Esophagus muscularis mucosa (tissue), 4 donors: ENCODE measurements at regions not wholly inside any gene's neighbourhood (a gene's known extent, or its start where the extent isn't known, plus 50 kb on each side); places are given as distances from the start of the nearest gene placed in this dataset.

Source experiments
- DNase-seq: peaks from one replicate; pipeline ENCODE4 v3.0.0-alpha.2; 2017; ENCODE audit errors: extremely low spot score
- H3K27ac ChIP-seq, 4 donors: fragments of 200-600 bp; sonication (generic); replicated peaks in 1 of 4; 1 replicate in 3 of 4; 2 replicates in 1 of 4; pipeline ENCODE4 v1.5.1; 2016 to 2019; ENCODE audit warnings: mild to moderate bottlenecking in 1 of 4
- H3K27me3 ChIP-seq, 4 donors: fragments of 200-600 bp; sonication (generic); one replicate each; pipeline versions ENCODE4 v1.5.1 to v1.6.0; 2016 to 2019
- H3K36me3 ChIP-seq, 4 donors: fragments of 200-600 bp; sonication (generic); one replicate each; pipeline ENCODE4 v1.5.1; 2016 to 2019
- H3K4me1 ChIP-seq, 4 donors: fragments of 200-600 bp; sonication (generic); one replicate each; pipeline ENCODE4 v1.5.1; 2016 to 2019
- H3K4me3 ChIP-seq, 4 donors: fragments of 200-600 bp; sonication (generic); 1 replicate in 2 of 4; 2 replicates in 2 of 4; pipeline ENCODE4 v1.5.1; 2016 to 2019; ENCODE audit warnings: mild to moderate bottlenecking in 4 of 4, moderate library complexity in 1 of 4
- H3K9me3 ChIP-seq, 4 donors: fragments of 200-600 bp; sonication (generic); 1 replicate in 3 of 4; 2 replicates in 1 of 4; pipeline ENCODE4 v1.5.1; 2016 to 2019
- EP300 ChIP-seq: sonication (generic); formaldehyde crosslinking; IDR thresholded peaks from one replicate; pipeline ENCODE4 v1.6.1; 2017; ENCODE audit warnings: antibody characterized with exemption
- POLR2A ChIP-seq: fragments of 450-650 bp; IDR thresholded peaks from one replicate; pipeline ENCODE4 v1.6.1; 2017; ENCODE audit warnings: antibody characterized with exemption, moderate library complexity, mild to moderate bottlenecking, low read depth
- POLR2AphosphoS5 ChIP-seq, 2 donors: sonication (generic); formaldehyde crosslinking; IDR thresholded peaks; one replicate each; pipeline ENCODE4 v1.6.1; 2017; ENCODE audit warnings: antibody characterized with exemption in 2 of 2
- WGBS: methylation state at CpG from one replicate; pipeline ENCODE4 v1.1.5; 2018; 5-methylcytosine and 5-hydroxymethylcytosine counted together
- intact Hi-C: fragments of 100-400 bp; cut with DNase I; formaldehyde crosslinking; loops from one replicate; pipeline ENCODE4 v1.15.1; 2023
- TF ChIP-seq, protein P1 (sequence below), 3 experiments: fragments of 200-600 bp in 2 of 3; fragments of 450-650 bp in 1 of 3; sonication (generic) in 2 of 3; IDR thresholded peaks; one replicate each; pipeline ENCODE4 v1.5.1; 2017 to 2019; ENCODE audit warnings: antibody characterized with exemption in 3 of 3, mild to moderate bottlenecking in 2 of 3, moderate library complexity in 1 of 3

DNA sequence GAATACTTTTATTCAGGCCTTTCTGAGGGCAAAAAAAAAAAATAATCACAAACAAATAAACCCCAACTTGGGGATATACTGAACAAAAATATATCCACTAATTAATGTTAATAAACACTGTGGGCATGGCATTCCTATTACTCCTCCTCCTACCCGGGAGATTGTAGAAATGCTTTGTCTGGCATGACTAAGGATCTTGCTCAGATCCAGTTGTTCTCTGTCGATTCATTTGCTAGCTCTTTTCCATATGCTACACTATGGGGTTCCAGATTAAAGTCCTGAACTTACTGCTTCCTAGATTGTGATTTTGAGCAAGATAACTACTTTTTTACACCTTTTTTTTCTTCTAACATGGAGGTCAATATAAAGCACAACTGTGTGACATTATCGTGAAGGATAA, 102.2 kb upstream of the PRR16 start:
- 88% methylated on average over 3 of the region's 3 CpGs for WGBS
- H3K9me3 ChIP-seq = no peaks in the 10 kb centered on the region
- no peaks in the 10 kb centered on the region for H3K27me3 ChIP-seq
- H3K27ac ChIP-seq = no peak overlapping the region
- DNase-seq = no peak
- intact Hi-C loops = no loop called here
- H3K4me1 ChIP-seq = no peaks in the 10 kb centered on the region
- H3K4me3 ChIP-seq = no peak overlapping the region
- TF ChIP-seq POLR2AphosphoS5 (IDR thresholded peaks at IDR 0.05) (no peak), POLR2A (no peak), EP300 (no peak)
- TF ChIP-seq, protein P1, sequence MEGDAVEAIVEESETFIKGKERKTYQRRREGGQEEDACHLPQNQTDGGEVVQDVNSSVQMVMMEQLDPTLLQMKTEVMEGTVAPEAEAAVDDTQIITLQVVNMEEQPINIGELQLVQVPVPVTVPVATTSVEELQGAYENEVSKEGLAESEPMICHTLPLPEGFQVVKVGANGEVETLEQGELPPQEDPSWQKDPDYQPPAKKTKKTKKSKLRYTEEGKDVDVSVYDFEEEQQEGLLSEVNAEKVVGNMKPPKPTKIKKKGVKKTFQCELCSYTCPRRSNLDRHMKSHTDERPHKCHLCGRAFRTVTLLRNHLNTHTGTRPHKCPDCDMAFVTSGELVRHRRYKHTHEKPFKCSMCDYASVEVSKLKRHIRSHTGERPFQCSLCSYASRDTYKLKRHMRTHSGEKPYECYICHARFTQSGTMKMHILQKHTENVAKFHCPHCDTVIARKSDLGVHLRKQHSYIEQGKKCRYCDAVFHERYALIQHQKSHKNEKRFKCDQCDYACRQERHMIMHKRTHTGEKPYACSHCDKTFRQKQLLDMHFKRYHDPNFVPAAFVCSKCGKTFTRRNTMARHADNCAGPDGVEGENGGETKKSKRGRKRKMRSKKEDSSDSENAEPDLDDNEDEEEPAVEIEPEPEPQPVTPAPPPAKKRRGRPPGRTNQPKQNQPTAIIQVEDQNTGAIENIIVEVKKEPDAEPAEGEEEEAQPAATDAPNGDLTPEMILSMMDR (IDR thresholded peaks at IDR 0.05) = no peak
- H3K36me3 ChIP-seq = no peaks in the 10 kb centered on the region

DNA sequence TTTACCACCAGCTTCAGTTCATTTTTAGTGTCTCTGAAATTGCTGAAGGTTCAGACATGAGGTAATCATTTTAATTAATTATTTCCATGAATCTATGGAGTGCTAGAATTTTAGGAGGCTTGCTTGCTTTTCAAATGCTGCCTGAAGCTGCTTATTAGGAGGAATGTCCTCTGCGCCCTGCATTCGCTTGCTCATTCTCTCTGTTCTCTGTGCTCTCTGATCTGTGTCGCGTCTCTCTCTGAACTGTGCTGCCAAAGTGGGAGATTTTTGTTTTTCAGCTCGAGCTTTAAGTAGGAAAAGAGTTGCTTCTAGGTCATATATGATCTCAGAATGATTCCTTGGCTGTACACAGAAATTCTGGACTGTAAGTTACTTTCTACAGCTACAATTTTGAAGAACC, 101.7 kb upstream of the PRR16 start:
- TF ChIP-seq POLR2AphosphoS5 (IDR thresholded peaks at IDR 0.05) (no peak), POLR2A (no peak), EP300 (no peak)
- TF ChIP-seq, protein P1 (IDR thresholded peaks at IDR 0.05) = no peak
- Histone ChIP-seq H3K27ac (no peak overlapping the region), H3K4me3 (no peak overlapping the region), H3K9me3 (no peaks in the 10 kb centered on the region), H3K36me3 (no peaks in the 10 kb centered on the region), H3K27me3 (no peaks in the 10 kb centered on the region), H3K4me1 (no peaks in the 10 kb centered on the region)
- DNase-seq = no peak
- 89% methylated on average over 5 of the region's 5 CpGs for WGBS
- intact Hi-C loops = no loop called here

DNA sequence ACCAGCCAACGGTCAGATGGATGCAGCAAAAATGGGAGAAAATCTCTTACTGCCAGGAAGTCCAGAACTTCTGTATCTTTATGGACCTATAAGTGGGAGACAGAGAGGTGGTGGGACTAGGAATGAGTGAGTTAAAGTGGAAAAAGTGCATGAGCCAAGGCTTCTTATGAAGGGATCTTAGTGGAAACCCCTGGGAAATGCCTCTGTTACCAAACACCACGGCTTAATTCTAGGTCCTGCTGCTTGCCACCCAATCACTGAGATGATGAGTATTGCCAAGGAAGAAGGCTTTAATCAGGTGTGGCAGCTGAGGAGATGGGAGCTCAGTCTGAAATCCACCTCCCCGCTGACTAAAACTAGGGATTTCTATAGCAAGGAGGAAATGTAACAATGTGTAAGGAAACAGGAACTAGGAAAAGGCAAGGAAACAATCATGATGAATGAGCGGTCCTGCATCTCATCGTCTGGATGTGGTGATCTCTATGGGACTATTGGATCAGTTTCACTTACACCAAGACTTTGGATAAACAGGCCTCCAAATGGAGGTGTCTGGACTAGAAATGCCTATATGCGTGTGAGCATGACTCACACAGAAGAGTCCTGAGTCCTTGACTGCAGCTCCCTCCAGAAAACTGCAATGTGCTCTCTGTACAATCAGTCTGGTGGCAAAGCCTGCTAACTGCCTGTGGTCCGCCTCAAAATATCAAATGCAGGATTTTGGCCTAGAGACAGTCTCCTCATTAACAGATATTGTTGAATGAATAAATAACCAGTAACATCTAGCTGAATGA, 98.2 kb upstream of the PRR16 start:
- Histone ChIP-seq H3K27ac (no peak overlapping the region), H3K27me3 (no peaks in the 10 kb centered on the region), H3K9me3 (no peaks in the 10 kb centered on the region), H3K4me1 (no peaks in the 10 kb centered on the region), H3K4me3 (no peak overlapping the region), H3K36me3 (no peaks in the 10 kb centered on the region)
- intact Hi-C loops = no loop called here
- 88% methylated on average over 7 of the region's 7 CpGs for WGBS
- DNase-seq = no peak
- TF ChIP-seq POLR2AphosphoS5 (IDR thresholded peaks at IDR 0.05) (no peak), EP300 (no peak), POLR2A (no peak)
- TF ChIP-seq, protein P1 (IDR thresholded peaks at IDR 0.05) = no peak

DNA sequence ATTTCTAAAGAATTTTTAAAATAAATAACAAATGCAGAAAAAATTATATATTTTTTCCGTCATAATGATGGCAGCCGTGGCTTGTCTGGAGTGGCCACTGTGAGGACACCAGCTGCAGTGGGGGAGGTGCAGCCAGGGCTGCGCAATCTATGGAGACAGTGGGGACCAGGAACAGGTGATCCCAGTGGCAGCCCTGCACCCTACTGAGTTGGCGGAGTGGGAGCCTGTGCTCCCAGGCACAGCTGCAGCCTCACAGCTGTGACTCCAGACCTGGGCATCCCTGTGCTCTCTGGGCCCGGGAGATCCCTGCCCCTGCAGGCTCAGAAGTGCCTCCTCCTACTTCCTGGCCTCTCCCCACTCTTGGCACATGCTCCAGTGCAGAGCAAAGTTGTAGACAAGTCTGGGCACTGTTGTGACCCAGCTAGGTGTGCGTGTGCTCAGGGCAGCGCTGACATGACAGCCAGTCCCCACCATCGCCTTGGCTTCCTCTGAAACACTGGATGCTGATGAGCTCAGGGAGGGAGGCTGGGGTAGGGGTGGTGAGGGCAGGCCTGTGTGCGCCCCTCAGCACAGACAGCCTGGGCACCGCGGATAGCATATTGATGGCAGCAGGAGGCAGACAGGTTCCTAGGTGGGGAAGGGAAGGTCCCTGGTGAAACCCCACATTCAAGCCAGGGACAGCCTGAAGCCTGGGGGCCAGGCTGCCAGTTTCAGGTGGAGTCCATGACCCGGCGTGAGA, 96.0 kb upstream of the PRR16 start:
- Histone ChIP-seq H3K27ac (no peak overlapping the region), H3K9me3 (no peaks in the 10 kb centered on the region), H3K27me3 (no peaks in the 10 kb centered on the region), H3K4me1 (no peaks in the 10 kb centered on the region), H3K4me3 (no peak overlapping the region), H3K36me3 (no peaks in the 10 kb centered on the region)
- TF ChIP-seq, protein P1 (IDR thresholded peaks at IDR 0.05) = no peak
- TF ChIP-seq EP300 (no peak), POLR2AphosphoS5 (IDR thresholded peaks at IDR 0.05) (no peak), POLR2A (no peak)
- no peak for DNase-seq
- intact Hi-C loops = no loop called here
- 95% methylated on average over 7 of the region's 13 CpGs for WGBS
